ENCODE measurements at regions not wholly inside any gene's neighbourhood (a gene's known extent, or its start where the extent isn't known, plus 50 kb on each side); places are given as distances from the start of the nearest gene placed in this dataset.
"Not testable (repeated sequence)": the region's sequence is repeated elsewhere in the genome, so short reads cannot be mapped to it uniquely, and the experiment has no call there.

DNA sequence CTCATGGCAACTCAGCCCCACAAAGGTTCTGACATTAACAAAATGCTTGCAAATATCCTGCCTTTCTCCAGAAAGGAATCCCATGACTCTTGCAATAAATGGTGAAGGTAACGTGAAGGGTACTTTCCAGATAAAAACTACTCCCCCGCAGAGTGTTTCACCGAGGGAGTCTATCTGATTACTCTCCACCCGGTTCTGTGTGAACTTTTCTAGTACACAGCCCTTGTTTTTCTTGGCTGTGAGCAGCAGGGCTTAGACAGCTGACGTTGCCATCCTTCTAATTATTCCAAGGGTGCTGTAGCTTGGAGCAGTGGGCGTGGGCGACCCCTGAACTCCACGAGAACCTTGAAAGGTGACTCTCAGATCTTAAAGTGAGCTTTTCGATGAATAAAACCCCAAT is 276.0 kb upstream of the IRX4 start:
- DNase-seq: no peak

DNA sequence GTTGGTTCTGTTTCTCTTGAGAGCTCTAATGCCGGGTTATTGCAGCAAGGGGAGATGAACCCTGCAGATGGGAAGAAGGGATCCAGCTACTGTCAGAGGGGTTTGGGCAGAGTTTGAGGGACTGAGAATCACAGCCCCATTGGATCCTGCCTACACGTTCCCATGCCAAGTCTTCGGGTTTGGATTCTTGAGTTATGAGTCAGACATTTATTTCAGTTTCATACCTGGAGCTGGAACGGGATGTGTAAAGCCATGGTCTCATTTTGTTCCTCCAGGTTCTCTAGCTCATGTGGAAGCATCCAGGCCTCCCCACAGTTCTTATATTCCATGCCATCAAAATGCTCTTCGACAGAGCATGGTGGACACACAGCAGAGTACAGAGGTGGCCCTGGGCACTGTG is 275.4 kb upstream of the IRX4 start:
- no peak for DNase-seq

GRCh38 chr5:2157372-2157771 is 274.6 kb upstream of the IRX4 start:
- DNase-seq: no peak

- DNase-seq: no peak
Observed at GRCh38 chr5:2156358-2157059, 273.8 kb upstream of the IRX4 start.

GRCh38 chr5:2155556-2155955 is 272.8 kb upstream of the IRX4 start:
- no peak for DNase-seq

GRCh38 chr5:2153802-2154201 is 271.1 kb upstream of the IRX4 start:
- DNase-seq: no peak

DNA sequence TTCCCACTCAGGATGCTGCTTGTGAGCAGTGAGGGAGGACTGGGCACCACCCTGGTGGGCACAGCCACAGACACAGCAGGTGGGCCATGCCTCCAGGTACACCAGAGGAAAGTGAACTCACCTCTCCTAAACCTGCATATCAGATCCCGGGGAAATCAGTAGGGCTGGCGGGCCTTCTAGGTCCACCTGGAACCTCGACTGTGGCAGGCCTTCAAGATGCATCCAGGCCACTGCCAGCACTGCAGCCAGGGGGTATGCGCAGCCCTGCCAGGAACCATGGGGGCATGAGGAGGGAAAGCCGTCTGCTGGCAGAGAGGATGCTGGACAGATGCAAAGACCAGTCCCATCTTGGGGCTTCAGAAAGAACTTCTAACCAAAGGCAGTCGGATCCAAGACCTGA is 270.6 kb upstream of the IRX4 start:
- DNase-seq: no peak

DNA sequence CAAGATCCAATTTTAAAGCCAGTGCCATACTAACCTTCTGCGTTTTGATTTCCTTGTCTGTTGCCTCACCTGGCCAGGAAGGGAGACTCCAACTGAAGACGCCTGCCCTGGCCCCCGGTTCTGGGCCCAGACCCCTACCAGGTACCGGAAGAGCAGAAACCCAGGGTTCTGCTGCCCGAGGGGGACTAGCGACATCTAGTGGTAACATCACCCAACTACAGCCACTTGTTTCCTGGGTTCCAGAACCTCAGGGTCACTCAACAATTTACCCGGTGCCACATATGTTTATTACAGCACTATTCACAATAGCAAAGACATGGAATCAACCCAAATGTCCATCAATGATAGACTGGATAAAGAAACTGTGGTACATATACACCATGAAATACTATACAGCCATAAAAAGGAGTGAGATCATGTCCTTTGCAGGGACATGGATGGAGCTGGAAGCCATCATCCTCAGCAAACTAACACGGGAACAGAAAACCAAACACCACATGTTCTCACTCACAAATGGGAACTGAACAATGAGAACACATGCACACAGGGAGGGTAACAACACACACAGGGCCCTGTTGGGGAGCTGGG is 268.7 kb upstream of the IRX4 start:
- DNase-seq: not testable (repeated sequence)

GRCh38 chr5:2149195-2149539 is 266.4 kb upstream of the IRX4 start:
- DNase-seq: peak; percentile 21

GRCh38 chr5:2148312-2149194 is 265.8 kb upstream of the IRX4 start:
- no peak for DNase-seq

GRCh38 chr5:2147504-2148311 is 265.0 kb upstream of the IRX4 start:
- no peak for DNase-seq

DNA sequence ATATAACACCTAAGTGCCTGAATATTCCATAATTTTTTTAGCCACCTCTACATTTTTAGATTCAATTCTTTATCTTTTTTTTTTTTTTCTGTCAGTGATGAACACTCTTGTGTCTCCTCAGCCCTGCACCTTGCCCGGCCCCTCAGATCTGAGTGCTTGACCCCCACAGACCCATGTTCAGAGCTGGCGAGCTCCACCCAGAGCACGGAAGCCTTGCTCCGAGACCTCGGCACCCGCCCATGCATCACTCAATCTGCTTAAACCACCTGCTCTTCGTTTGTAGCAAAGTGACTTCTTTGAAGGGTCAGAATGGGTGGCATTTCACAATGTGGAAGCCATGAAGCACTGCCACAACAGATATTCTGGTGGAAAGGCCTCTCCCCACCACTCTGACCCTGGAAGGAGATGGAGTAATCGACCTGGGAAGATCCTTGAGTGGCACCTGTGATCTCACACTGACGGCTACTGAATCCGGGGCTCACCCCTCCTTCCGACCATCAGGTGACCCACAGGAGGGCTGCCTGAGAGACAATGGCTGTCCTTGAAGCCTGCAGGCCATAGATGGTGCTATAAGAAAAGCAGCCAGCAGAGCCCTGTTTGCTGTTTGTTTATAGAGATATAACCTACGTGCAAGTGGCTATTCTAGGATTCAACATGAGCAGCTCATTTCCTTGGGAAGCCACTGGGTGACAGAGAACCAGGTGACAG is 261.1 kb upstream of the IRX4 start:
- DNase-seq: no peak

GRCh38 chr5:2143088-2143487 is 260.4 kb upstream of the IRX4 start:
- DNase-seq: no peak

DNA sequence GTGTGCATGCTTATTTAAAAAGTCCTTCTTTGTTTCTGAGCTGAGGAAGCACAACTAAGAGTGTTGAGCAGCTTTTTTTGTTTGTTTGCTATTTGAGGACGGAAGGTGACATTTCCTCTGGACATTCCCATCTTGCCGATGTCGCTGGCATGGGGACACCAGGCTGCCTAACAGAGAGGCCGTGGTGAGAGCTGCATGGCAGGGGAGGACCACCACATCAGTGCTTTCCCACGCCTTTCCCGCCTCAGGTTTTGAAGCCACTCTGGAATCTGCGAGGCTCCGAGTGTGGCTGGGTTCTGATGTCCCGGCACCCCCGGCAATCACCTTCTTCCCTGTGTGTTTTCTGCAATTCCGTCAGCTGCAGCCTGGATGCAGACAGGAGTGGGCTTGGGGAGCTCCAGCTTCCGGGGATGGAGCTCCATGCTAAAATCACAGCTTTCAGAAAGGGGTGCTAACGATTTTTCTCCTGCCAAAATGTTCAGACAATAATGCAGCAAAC is 259.8 kb upstream of the IRX4 start:
- no peak for DNase-seq

DNA sequence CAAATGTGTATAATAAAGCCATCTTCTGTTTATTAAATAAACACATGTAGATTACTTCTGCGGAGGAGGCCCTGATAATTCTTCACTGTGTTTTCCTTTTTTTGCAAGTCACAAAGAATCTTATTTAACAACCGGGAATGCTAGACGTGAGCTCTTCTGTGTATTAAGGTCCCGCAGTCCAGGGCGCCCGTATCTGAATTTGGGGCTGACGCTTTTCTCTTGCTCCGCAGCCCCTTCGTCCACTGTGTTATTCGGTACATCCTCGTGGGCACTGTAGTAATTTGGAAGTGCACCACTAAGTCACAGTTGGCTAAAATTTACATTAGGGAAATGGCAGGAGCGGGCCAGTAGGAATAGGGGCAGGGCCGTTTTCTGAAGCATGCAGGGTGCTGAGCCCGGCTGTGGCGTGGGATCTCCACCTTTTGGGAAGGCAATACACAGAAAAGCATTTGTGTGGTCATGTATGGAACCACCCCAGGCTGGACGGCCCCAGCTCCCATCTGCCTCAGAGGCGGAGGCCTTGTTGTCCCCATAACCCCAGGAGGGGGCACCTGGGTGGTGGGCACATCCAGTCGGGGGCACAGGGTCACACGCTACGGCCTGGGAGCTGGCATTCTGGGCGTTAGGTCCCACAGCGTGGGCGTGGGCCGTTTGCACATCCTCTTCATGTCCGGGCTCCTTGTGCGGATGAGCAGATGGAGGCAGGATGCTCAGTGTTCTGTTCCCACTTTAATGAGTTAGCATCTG is 258.7 kb upstream of the IRX4 start:
- no peak for DNase-seq

- no peak for DNase-seq
Observed at GRCh38 chr5:2140501-2141175, 257.9 kb upstream of the IRX4 start.

- DNase-seq: no peak
Observed at GRCh38 chr5:2139478-2139877, 256.8 kb upstream of the IRX4 start.

- DNase-seq: no peak
Observed at GRCh38 chr5:2138896-2139295, 256.2 kb upstream of the IRX4 start.

- no peak for DNase-seq
Observed at GRCh38 chr5:2137444-2138050, 254.8 kb upstream of the IRX4 start.

GRCh38 chr5:2136728-2137333 is 254.1 kb upstream of the IRX4 start:
- DNase-seq: no peak

Measured in DMS79 (cell line).